ENCODE measurements at regions not wholly inside any gene's neighbourhood (a gene's known extent, or its start where the extent isn't known, plus 50 kb on each side); places are given as distances from the start of the nearest gene placed in this dataset.
"Not testable (repeated sequence)": the region's sequence is repeated elsewhere in the genome, so short reads cannot be mapped to it uniquely, and the experiment has no call there.

GRCh38 chr2:95707837-95708236, 116.0 kb downstream of the TRIM43 start:
- DNase-seq, result no peak
- TF ChIP-seq POLR2A (IDR thresholded peaks at IDR 0.05; ENCODE audit: low read length) (no peak), GATA1 (IDR thresholded peaks at IDR 0.05; ENCODE audit: low read depth, low read length) (no peak)

- no peak for DNase-seq
- no peak for TF ChIP-seq GATA1 (IDR thresholded peaks at IDR 0.05; ENCODE audit: low read depth, low read length)
- TF ChIP-seq POLR2A (IDR thresholded peaks at IDR 0.05; ENCODE audit: low read length), result no peak
These were observed 118.0 kb downstream of the TRIM43 start for GRCh38 chr2:95709831-95710230.

- not testable (repeated sequence) for DNase-seq
These were observed 121.8 kb downstream of the TRIM43 start for GRCh38 chr2:95713470-95714177.

- not testable (repeated sequence) for DNase-seq
These were observed 122.6 kb downstream of the TRIM43 start for GRCh38 chr2:95714398-95714797.

GRCh38 chr2:95719473-95720060, 127.8 kb downstream of the TRIM43 start:
- DNase-seq, result no peak
- TF ChIP-seq POLR2A (IDR thresholded peaks at IDR 0.05; ENCODE audit: low read length) (no peak), GATA1 (IDR thresholded peaks at IDR 0.05; ENCODE audit: low read depth, low read length) (no peak)

- DNase-seq, result no peak
- TF ChIP-seq GATA1 (IDR thresholded peaks at IDR 0.05; ENCODE audit: low read depth, low read length) (no peak), POLR2A (IDR thresholded peaks at IDR 0.05; ENCODE audit: low read length) (no peak)
These were observed 129.9 kb downstream of the TRIM43 start for GRCh38 chr2:95721726-95722125.

GRCh38 chr2:95722131-95722697, 130.4 kb downstream of the TRIM43 start:
- TF ChIP-seq POLR2A (IDR thresholded peaks at IDR 0.05; ENCODE audit: low read length) (no peak), GATA1 (IDR thresholded peaks at IDR 0.05; ENCODE audit: low read depth, low read length) (no peak)
- DNase-seq, result no peak

GRCh38 chr2:95723627-95724210, 131.9 kb downstream of the TRIM43 start:
- DNase-seq, result not testable (repeated sequence)

- DNase-seq, result not testable (repeated sequence)
These were observed 133.4 kb downstream of the TRIM43 start for GRCh38 chr2:95725191-95725590.

- DNase-seq, result not testable (repeated sequence)
These were observed 133.9 kb downstream of the TRIM43 start for GRCh38 chr2:95725677-95726076.

GRCh38 chr2:95727420-95727819, 135.6 kb downstream of the TRIM43 start:
- not testable (repeated sequence) for DNase-seq

GRCh38 chr2:95728878-95729596, 137.2 kb downstream of the TRIM43 start:
- peak; percentile 43 to 52 for DNase-seq
- no peak for TF ChIP-seq GATA1 (IDR thresholded peaks at IDR 0.05; ENCODE audit: low read depth, low read length)
- no peak for TF ChIP-seq POLR2A (IDR thresholded peaks at IDR 0.05; ENCODE audit: low read length)

GRCh38 chr2:95729597-95729955, 137.8 kb downstream of the TRIM43 start:
- no peak for DNase-seq
- TF ChIP-seq GATA1 (IDR thresholded peaks at IDR 0.05; ENCODE audit: low read depth, low read length) (no peak), POLR2A (IDR thresholded peaks at IDR 0.05; ENCODE audit: low read length) (no peak)

GRCh38 chr2:95730813-95731212, 139.0 kb downstream of the TRIM43 start:
- no peak for TF ChIP-seq POLR2A (IDR thresholded peaks at IDR 0.05; ENCODE audit: low read length)
- TF ChIP-seq GATA1 (IDR thresholded peaks at IDR 0.05; ENCODE audit: low read depth, low read length), result no peak
- DNase-seq, result no peak

All from erythroblast (primary cell).